ENCODE measurements at regions not wholly inside any gene's neighbourhood (a gene's known extent, or its start where the extent isn't known, plus 50 kb on each side); places are given as distances from the start of the nearest gene placed in this dataset.

GRCh38 chr13:81224209-81224833 lies 883.4 kb upstream of the SPRY2 start (continued):
- TF ChIP-seq ZNF462 (CRISPR knock-in tag; IDR thresholded peaks at IDR 0.05) (no peak), ZNF331 (CRISPR knock-in tag; IDR thresholded peaks at IDR 0.05; ENCODE audit: low read depth) (no peak), POLR2AphosphoS5 (IDR thresholded peaks at IDR 0.05; ENCODE audit: low read depth) (no peak), REST (IDR thresholded peaks at IDR 0.05; ENCODE audit: unreplicated experiment) (no peak), EZH2phosphoT487 (IDR thresholded peaks at IDR 0.05; ENCODE audit: unreplicated experiment) (no peak), ETS1 (IDR thresholded peaks at IDR 0.05) (no peak), NANOG (IDR thresholded peaks at IDR 0.05; ENCODE audit: borderline replicate concordance) (no peak), EZH2 (IDR thresholded peaks at IDR 0.05; ENCODE audit: low read depth, unreplicated experiment) (no peak)
